ENCODE measurements at regions not wholly inside any gene's neighbourhood (a gene's known extent, or its start where the extent isn't known, plus 50 kb on each side); places are given as distances from the start of the nearest gene placed in this dataset.
"Not testable (repeated sequence)": the region's sequence is repeated elsewhere in the genome, so short reads cannot be mapped to it uniquely, and the experiment has no call there.

GRCh38 chr22:21150863-21151262 is 105.1 kb downstream of the LRRC74B start:
- TF ChIP-seq EZH2 (IDR thresholded peaks at IDR 0.05; ENCODE audit: insufficient read depth, poor library complexity, severe bottlenecking); EZH2phosphoT487 (IDR thresholded peaks at IDR 0.05; ENCODE audit: insufficient read depth, low read depth): not testable (repeated sequence)
